ENCODE measurements at regions not wholly inside any gene's neighbourhood (a gene's known extent, or its start where the extent isn't known, plus 50 kb on each side); places are given as distances from the start of the nearest gene placed in this dataset.

DNA sequence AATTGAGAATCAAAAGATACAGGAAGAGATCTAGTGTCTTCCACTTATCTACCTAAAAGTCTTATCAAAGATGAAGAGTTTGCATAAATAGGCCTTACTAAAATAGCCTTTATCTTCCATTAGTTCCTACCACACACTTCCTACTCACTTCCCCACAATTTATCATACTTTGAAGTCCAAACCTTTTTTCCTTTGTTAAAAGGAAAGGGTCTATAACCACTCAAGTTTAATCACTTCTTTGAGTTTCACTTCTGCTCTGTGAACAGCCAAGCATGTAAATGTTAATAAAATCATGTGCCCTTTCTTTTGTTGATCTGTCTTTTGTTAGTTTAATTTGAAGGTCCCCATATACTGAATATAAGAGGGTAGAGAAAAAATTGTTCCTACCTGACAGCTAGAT lies 114.5 kb downstream of the PHLDA1 start:
- FAIRE-seq (peak; percentile 43), ATAC-seq (no peak), DNase-seq (ENCODE audit: low read depth in 1 of 2, low spot score in 1 of 2) (no peak)
- H3K4me2 ChIP-seq: no peak overlapping the region
- no peak overlapping the region for H3K27ac ChIP-seq
- H3K9me3 ChIP-seq: no peaks in the 10 kb centered on the region
- ChIA-PET POLR2A (no interaction called here), CTCF (interaction anchor here (1.0 kb wide), 1 partner anchor 38 kb away, joined by 3 read pairs; no protein-coding TSS in a partner anchor)
- TF ChIP-seq HOXA7 (CRISPR knock-in tag; IDR thresholded peaks at IDR 0.05): no peak
- TF ChIP-seq FOSL2 (IDR thresholded peaks at IDR 0.05): no peak
- TF ChIP-seq FOSL2 (CRISPR knock-in tag; IDR thresholded peaks at IDR 0.05): no peak
- no peak for TF ChIP-seq GATA3 (IDR thresholded peaks at IDR 0.05; ENCODE audit: borderline replicate concordance)
- no peak for TF ChIP-seq RNF2 (IDR thresholded peaks at IDR 0.05; ENCODE audit: borderline replicate concordance, low read depth)
- TF ChIP-seq EHF (CRISPR knock-in tag; IDR thresholded peaks at IDR 0.05): no peak
- TF ChIP-seq, protein P1, sequence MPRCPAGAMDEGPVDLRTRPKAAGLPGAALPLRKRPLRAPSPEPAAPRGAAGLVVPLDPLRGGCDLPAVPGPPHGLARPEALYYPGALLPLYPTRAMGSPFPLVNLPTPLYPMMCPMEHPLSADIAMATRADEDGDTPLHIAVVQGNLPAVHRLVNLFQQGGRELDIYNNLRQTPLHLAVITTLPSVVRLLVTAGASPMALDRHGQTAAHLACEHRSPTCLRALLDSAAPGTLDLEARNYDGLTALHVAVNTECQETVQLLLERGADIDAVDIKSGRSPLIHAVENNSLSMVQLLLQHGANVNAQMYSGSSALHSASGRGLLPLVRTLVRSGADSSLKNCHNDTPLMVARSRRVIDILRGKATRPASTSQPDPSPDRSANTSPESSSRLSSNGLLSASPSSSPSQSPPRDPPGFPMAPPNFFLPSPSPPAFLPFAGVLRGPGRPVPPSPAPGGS (IDR thresholded peaks at IDR 0.05): no peak
- peaks cover 3% of the 10 kb centered on the region; the same call in 2 of the 3 replicates for H3K4me1 ChIP-seq
- no peak overlapping the region for H3K4me3 ChIP-seq

DNA sequence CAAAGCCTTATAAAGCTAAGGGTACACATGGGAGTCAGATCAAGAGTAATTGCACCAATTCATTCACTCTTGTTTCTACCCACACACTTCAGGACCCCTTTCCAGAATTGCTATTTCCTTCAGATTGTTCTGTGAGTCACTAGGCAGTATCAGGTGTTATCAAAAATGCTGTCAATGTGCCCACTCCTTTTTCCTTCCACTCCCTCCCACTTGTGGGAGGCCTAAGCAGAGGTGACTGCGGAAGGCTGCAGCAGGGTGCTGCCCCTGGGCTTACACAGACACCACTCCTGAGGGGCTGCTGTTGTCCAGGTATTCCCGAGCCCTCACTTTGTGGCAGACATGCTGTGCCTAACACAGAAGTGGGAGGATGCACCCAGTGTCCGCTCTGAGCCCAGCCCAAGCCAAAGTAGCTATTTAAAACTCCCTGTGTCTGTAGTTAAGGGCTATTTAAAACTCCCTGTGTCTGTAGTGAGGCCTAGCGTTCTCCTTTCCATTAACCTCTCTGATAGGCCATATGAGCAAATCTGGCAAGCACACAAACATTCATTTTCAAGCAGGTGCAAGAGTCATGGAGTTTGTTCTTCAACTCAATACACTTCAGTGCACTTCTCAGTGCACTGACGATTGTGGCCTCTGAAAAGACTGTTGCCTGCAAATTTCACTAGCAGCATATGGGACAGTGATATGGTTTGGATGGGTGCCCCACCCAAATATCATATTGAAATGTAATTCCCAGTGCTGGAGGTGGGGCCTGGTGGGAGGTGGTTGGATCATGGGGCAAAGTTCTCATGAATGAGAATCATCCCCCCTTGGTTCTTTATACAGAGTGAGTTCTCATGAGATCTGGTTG lies 117.8 kb downstream of the PHLDA1 start:
- peak overlapping the region in 1 of 2 experiments; percentile 62; a peak in 3 of 6 replicates for H3K27ac ChIP-seq
- ChIA-PET CTCF (interaction anchor here (0.6 to 1.9 kb wide), 5 partner anchors 13 to 118 kb away, joined by 3 to 4 read pairs (median 3); partner anchors contain the start of gene PHLDA1), POLR2A (no interaction called here)
- WGBS (ENCODE audit: missing lambda C conversion rate): 95% methylated on average over 5 of the region's 5 CpGs
- DNase-seq (ENCODE audit: low read depth in 1 of 2, low spot score in 1 of 2) (no peak), FAIRE-seq (no peak), ATAC-seq (no peak)
- no peak overlapping the region for H3K4me2 ChIP-seq
- TF ChIP-seq SMC3 (IDR thresholded peaks at IDR 0.05): no peak
- TF ChIP-seq CBX2 (IDR thresholded peaks at IDR 0.05; ENCODE audit: borderline replicate concordance, low read depth): no peak
- TF ChIP-seq JUN (IDR thresholded peaks at IDR 0.05): no peak
- no peak for TF ChIP-seq RCOR1 (IDR thresholded peaks at IDR 0.05; ENCODE audit: low read depth, low read length)
- no peak for TF ChIP-seq FOSB (CRISPR knock-in tag; IDR thresholded peaks at IDR 0.05)
- no peak for TF ChIP-seq ZFP36 (IDR thresholded peaks at IDR 0.05; ENCODE audit: borderline replicate concordance, partially characterized antibody)
- no peak for TF ChIP-seq POLR2AphosphoS2 (conservative IDR thresholded peaks at IDR 0.05; ENCODE audit: low read length)
- no peak for TF ChIP-seq PHF8 (IDR thresholded peaks at IDR 0.05; ENCODE audit: borderline replicate concordance, low read depth)
- TF ChIP-seq, protein P2, sequence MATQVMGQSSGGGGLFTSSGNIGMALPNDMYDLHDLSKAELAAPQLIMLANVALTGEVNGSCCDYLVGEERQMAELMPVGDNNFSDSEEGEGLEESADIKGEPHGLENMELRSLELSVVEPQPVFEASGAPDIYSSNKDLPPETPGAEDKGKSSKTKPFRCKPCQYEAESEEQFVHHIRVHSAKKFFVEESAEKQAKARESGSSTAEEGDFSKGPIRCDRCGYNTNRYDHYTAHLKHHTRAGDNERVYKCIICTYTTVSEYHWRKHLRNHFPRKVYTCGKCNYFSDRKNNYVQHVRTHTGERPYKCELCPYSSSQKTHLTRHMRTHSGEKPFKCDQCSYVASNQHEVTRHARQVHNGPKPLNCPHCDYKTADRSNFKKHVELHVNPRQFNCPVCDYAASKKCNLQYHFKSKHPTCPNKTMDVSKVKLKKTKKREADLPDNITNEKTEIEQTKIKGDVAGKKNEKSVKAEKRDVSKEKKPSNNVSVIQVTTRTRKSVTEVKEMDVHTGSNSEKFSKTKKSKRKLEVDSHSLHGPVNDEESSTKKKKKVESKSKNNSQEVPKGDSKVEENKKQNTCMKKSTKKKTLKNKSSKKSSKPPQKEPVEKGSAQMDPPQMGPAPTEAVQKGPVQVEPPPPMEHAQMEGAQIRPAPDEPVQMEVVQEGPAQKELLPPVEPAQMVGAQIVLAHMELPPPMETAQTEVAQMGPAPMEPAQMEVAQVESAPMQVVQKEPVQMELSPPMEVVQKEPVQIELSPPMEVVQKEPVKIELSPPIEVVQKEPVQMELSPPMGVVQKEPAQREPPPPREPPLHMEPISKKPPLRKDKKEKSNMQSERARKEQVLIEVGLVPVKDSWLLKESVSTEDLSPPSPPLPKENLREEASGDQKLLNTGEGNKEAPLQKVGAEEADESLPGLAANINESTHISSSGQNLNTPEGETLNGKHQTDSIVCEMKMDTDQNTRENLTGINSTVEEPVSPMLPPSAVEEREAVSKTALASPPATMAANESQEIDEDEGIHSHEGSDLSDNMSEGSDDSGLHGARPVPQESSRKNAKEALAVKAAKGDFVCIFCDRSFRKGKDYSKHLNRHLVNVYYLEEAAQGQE (IDR thresholded peaks at IDR 0.05): no peak
- no peak for TF ChIP-seq FOXS1 (CRISPR knock-in tag; IDR thresholded peaks at IDR 0.05)
- H3K4me3 ChIP-seq: no peak overlapping the region
- H3K4me1 ChIP-seq: peaks cover 25% of the 10 kb centered on the region
- H3K9me3 ChIP-seq: no peaks in the 10 kb centered on the region
